Body of pancreas (tissue), 4 donors: ENCODE measurements at regions not wholly inside any gene's neighbourhood (a gene's known extent, or its start where the extent isn't known, plus 50 kb on each side); places are given as distances from the start of the nearest gene placed in this dataset.
"Not testable (repeated sequence)": the region's sequence is repeated elsewhere in the genome, so short reads cannot be mapped to it uniquely, and the experiment has no call there.

Experiments used
- ATAC-seq: fragments of 150-250 bp; one replicate; pipeline ENCODE4 v1.9.1; 2016
- DNase-seq, 4 donors: peaks; one replicate each; pipeline ENCODE4 v3.0.0-alpha.2; 2019
- H3K27ac ChIP-seq, 4 donors: fragments of 200-600 bp; sonication (generic); 1 replicate in 3 of 4; 2 replicates in 1 of 4; pipeline versions ENCODE4 v1.5.1 to v1.6.1; 2016 to 2019; ENCODE audit warnings: mild to moderate bottlenecking in 1 of 4, mixed read lengths in 1 of 4, moderate library complexity in 1 of 4
- H3K27me3 ChIP-seq, 2 donors: fragments of 200-600 bp; sonication (generic); one replicate each; pipeline ENCODE4 v1.6.0; 2016; ENCODE audit warnings: mild to moderate bottlenecking in 1 of 2
- H3K36me3 ChIP-seq, 2 donors: fragments of 200-600 bp; sonication (generic); replicated peaks in 1 of 2; 2 replicates each; pipeline ENCODE4 v1.5.1; 2016; ENCODE audit warnings: low read depth in 2 of 2; ENCODE audit not compliant: insufficient read depth in 1 of 2
- H3K4me1 ChIP-seq: fragments of 200-600 bp; sonication (generic); one replicate; pipeline ENCODE4 v1.6.0; 2016
- H3K4me3 ChIP-seq, 2 donors: fragments of 200-600 bp; sonication (generic); 1 replicate in 1 of 2; 2 replicates in 1 of 2; pipeline ENCODE4 v1.5.1; 2016 to 2019
- H3K9me3 ChIP-seq, 3 donors: fragments of 200-600 bp; sonication (generic); 1 replicate in 2 of 3; 2 replicates in 1 of 3; pipeline ENCODE4 v1.5.1; 2016
- POLR2A ChIP-seq, 3 donors: fragments of 450-650 bp; IDR thresholded peaks; one replicate each; pipeline ENCODE4 v1.6.1; 2016; ENCODE audit warnings: antibody characterized with exemption in 3 of 3, mild to moderate bottlenecking in 2 of 3
- WGBS, 2 donors: methylation state at CpG; one replicate each; pipeline ENCODE4 v1.1.5; 2017; 5-methylcytosine and 5-hydroxymethylcytosine counted together
- intact Hi-C: fragments of 100-400 bp; cut with DNase I; formaldehyde crosslinking; loops from one replicate; pipeline ENCODE4 v1.15.1; 2023
- TF ChIP-seq, protein P1 (sequence below), 7 experiments: fragments of 450-650 bp in 4 of 7; fragments of 200-600 bp in 3 of 7; sonication (generic) in 3 of 7; IDR thresholded peaks; one replicate each; pipeline ENCODE4 v1.5.1; 2016 to 2019; ENCODE audit warnings: antibody characterized with exemption in 7 of 7

- TF ChIP-seq, protein P1, sequence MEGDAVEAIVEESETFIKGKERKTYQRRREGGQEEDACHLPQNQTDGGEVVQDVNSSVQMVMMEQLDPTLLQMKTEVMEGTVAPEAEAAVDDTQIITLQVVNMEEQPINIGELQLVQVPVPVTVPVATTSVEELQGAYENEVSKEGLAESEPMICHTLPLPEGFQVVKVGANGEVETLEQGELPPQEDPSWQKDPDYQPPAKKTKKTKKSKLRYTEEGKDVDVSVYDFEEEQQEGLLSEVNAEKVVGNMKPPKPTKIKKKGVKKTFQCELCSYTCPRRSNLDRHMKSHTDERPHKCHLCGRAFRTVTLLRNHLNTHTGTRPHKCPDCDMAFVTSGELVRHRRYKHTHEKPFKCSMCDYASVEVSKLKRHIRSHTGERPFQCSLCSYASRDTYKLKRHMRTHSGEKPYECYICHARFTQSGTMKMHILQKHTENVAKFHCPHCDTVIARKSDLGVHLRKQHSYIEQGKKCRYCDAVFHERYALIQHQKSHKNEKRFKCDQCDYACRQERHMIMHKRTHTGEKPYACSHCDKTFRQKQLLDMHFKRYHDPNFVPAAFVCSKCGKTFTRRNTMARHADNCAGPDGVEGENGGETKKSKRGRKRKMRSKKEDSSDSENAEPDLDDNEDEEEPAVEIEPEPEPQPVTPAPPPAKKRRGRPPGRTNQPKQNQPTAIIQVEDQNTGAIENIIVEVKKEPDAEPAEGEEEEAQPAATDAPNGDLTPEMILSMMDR (IDR thresholded peaks at IDR 0.05) = no peak
- TF ChIP-seq POLR2A (IDR thresholded peaks at IDR 0.05) = no peak
- DNase-seq (no peak), ATAC-seq (no peak)
- Histone ChIP-seq H3K27me3 (no peaks in the 10 kb centered on the region), H3K36me3 (no peaks in the 10 kb centered on the region), H3K27ac (no peak overlapping the region), H3K4me3 (no peak overlapping the region), H3K9me3 (peaks cover 0 to 14% (median 0%) of the 10 kb centered on the region in 3 donors), H3K4me1 (no peaks in the 10 kb centered on the region)
- intact Hi-C loops = no loop called here
- 95% methylated on average over 5 of the region's 5 CpGs for WGBS, 2 donors
These were observed 70.7 kb upstream of the NCOA3 start for GRCh38 chr20:47430862-47431588.

GRCh38 chr20:47432834-47433210 lies 68.9 kb upstream of the NCOA3 start:
- 65 to 89% methylated on average over 3 of the region's 3 CpGs for WGBS, 2 donors
- no peaks in the 10 kb centered on the region for H3K9me3 ChIP-seq
- ATAC-seq = no peak
- no peak overlapping the region for H3K27ac ChIP-seq
- H3K27me3 ChIP-seq = no peaks in the 10 kb centered on the region
- no peaks in the 10 kb centered on the region for H3K36me3 ChIP-seq
- DNase-seq = no peak
- intact Hi-C loops = no loop called here
- no peak for TF ChIP-seq POLR2A (IDR thresholded peaks at IDR 0.05)
- TF ChIP-seq, protein P1 (IDR thresholded peaks at IDR 0.05) = no peak
- no peaks in the 10 kb centered on the region for H3K4me1 ChIP-seq
- H3K4me3 ChIP-seq = no peak overlapping the region

DNA sequence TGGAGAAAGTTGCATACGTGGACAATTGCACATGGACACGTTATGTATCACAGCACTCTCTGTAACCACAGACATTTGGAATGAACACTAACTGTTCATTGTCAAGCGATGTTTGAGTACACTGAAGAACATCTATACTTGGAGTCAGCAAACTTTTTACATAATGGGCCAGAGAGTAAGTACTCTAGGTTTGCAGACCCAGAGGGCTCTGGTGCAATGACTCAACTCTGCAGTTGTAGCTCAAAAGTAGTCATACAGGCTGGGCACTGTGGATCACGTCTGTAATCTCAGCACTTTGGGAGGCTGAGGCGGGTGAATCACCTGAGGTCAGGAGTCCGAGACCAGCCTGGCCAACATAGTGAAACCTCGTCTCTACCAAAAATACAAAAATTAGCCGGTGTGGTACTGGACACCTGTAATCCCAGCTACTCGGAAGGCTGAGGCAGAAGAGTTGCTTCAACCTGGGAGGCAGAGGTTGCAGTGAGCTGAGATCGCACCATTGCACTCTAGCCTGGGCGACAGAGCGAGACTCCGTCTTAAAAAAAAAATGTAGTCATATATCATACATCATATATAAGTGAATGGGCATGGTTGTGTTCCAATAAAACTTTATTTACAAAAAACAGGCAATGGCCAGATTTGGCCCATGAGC lies 67.4 kb upstream of the NCOA3 start:
- H3K4me3 ChIP-seq, H3K27me3 ChIP-seq, intact Hi-C loops, DNase-seq, H3K27ac ChIP-seq, ATAC-seq, H3K36me3 ChIP-seq, H3K9me3 ChIP-seq: not testable (repeated sequence)
- 87 to 93% methylated on average over 8 to 13 of the region's 13 CpGs for WGBS, 2 donors
- peaks cover 10% of the 10 kb centered on the region for H3K4me1 ChIP-seq

DNA sequence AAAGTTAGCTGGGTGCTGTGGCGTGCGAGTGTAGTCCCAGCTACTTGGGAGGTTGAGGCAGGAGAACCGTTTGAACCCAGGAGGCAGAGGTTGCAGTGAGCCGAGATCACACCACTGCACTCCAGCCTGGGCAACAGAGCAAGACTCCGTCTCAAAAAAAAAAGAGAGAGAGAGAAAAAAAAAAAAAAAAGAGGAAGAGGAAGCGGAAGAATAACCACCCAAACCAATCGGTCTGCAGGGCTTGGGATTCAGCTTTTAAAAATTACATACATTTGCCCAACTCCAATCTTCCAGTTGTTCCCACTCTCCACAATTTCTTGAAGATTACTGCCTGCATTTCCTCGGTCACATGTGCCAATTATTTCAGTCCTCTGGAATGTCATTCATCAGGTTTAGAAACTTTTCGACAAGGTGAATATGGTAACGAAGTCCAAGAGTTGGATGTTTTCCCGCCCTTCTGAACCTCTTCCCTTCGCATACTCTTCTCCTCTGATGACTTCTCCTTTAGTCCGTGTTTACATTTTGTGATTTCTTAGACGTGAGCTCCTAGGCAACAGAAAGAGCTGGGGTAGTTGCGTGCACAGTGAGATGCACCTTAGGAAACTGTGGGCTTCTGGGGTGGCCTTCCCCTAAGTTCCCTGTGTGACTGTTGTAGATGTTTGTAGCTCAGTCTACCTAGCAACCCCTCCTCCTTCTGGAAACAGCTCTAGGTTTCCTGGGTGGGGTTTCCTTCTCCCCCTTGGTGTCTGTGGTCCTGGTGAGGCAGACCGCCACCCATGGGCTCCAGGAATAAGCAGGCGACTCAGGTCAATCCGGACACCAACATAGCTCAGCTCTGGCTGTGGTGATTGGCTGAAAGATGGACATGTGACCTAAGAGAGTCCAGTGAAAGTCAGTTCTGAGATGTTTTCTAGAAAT lies 63.0 kb upstream of the NCOA3 start:
- Histone ChIP-seq H3K4me1 (peaks cover 10% of the 10 kb centered on the region), H3K36me3 (no peaks in the 10 kb centered on the region), H3K9me3 (no peaks in the 10 kb centered on the region), H3K27ac (no peak overlapping the region), H3K4me3 (no peak overlapping the region), H3K27me3 (no peaks in the 10 kb centered on the region)
- 60 to 73% methylated on average over 15 to 17 of the region's 18 CpGs for WGBS, 2 donors
- no peak for TF ChIP-seq POLR2A (IDR thresholded peaks at IDR 0.05)
- TF ChIP-seq, protein P1 (IDR thresholded peaks at IDR 0.05) = no peak
- intact Hi-C loops = no loop called here
- no peak for ATAC-seq
- DNase-seq = no peak
